Upper lobe of left lung (tissue), 4 donors: ENCODE measurements at regions not wholly inside any gene's neighbourhood (a gene's known extent, or its start where the extent isn't known, plus 50 kb on each side); places are given as distances from the start of the nearest gene placed in this dataset.

Source experiments
- CTCF ChIP-seq, 6 experiments: fragments of 450-650 bp in 4 of 6; fragments of 200-600 bp in 2 of 6; sonication (generic) in 2 of 6; IDR thresholded peaks; one replicate each; pipeline ENCODE4 v1.5.1; 2016 to 2019; ENCODE audit warnings: antibody characterized with exemption in 6 of 6
- POLR2A ChIP-seq, 4 donors: fragments of 450-650 bp; IDR thresholded peaks; one replicate each; pipeline ENCODE4 v1.5.1; 2016 to 2017; ENCODE audit warnings: antibody characterized with exemption in 4 of 4, mild to moderate bottlenecking in 2 of 4
- POLR2AphosphoS5 ChIP-seq, 2 donors: sonication (generic); formaldehyde crosslinking; IDR thresholded peaks; one replicate each; pipeline ENCODE4 v1.5.1; 2017; ENCODE audit warnings: antibody characterized with exemption in 2 of 2

- TF ChIP-seq CTCF (IDR thresholded peaks at IDR 0.05) = no peak
- TF ChIP-seq POLR2A (IDR thresholded peaks at IDR 0.05) = no peak
- no peak for TF ChIP-seq POLR2AphosphoS5 (IDR thresholded peaks at IDR 0.05)
Measured at GRCh38 chr17:54789101-54789880, 111.4 kb upstream of the TOM1L1 start.
